NCI-H146 (cell line): ENCODE measurements at regions not wholly inside any gene's neighbourhood (a gene's known extent, or its start where the extent isn't known, plus 50 kb on each side); places are given as distances from the start of the nearest gene placed in this dataset.

ENCODE experiments used
- DNase-seq: peaks from one replicate; lab custom pipeline; 2025; lab: John Stamatoyannopoulos, UW

- DNase-seq: no peak
These were observed 438.6 kb downstream of the ZEB2 start for GRCh38 chr2:144081272-144081671.

- no peak for DNase-seq
These were observed 440.1 kb downstream of the ZEB2 start for GRCh38 chr2:144079803-144080202.

GRCh38 chr2:144078802-144079724, 440.9 kb downstream of the ZEB2 start:
- no peak for DNase-seq

GRCh38 chr2:144078106-144078505, 441.8 kb downstream of the ZEB2 start:
- DNase-seq: no peak

- no peak for DNase-seq
These were observed 445.5 kb downstream of the ZEB2 start for GRCh38 chr2:144074450-144074849.

GRCh38 chr2:144071461-144071860, 448.5 kb downstream of the ZEB2 start:
- DNase-seq: no peak

GRCh38 chr2:144067506-144067905, 452.4 kb downstream of the ZEB2 start:
- no peak for DNase-seq

- DNase-seq: no peak
These were observed 456.3 kb downstream of the ZEB2 start for GRCh38 chr2:144063602-144064001.

GRCh38 chr2:144054911-144055310, 465.0 kb downstream of the ZEB2 start:
- no peak for DNase-seq

GRCh38 chr2:144052083-144052482, 467.8 kb downstream of the ZEB2 start:
- no peak for DNase-seq

- no peak for DNase-seq
These were observed 470.8 kb downstream of the ZEB2 start for GRCh38 chr2:144049137-144049536.

GRCh38 chr2:144048631-144049060, 471.3 kb downstream of the ZEB2 start:
- no peak for DNase-seq

GRCh38 chr2:144042751-144043150, 477.2 kb downstream of the ZEB2 start:
- DNase-seq: no peak

GRCh38 chr2:144041612-144042011, 478.3 kb downstream of the ZEB2 start:
- no peak for DNase-seq

- DNase-seq: no peak
These were observed 479.1 kb downstream of the ZEB2 start for GRCh38 chr2:144040834-144041233.

- no peak for DNase-seq
These were observed 487.4 kb downstream of the ZEB2 start for GRCh38 chr2:144032566-144032965.

GRCh38 chr2:144030791-144031190, 489.1 kb downstream of the ZEB2 start:
- no peak for DNase-seq

GRCh38 chr2:144027593-144027992, 492.3 kb downstream of the ZEB2 start:
- no peak for DNase-seq

- no peak for DNase-seq
These were observed 493.2 kb downstream of the ZEB2 start for GRCh38 chr2:144026753-144027152.

GRCh38 chr2:144020047-144020446, 499.9 kb downstream of the ZEB2 start:
- no peak for DNase-seq

GRCh38 chr2:144015655-144016245, 504.2 kb downstream of the ZEB2 start:
- no peak for DNase-seq

GRCh38 chr2:144015036-144015435, 504.9 kb downstream of the ZEB2 start:
- no peak for DNase-seq

GRCh38 chr2:144014103-144014502, 505.8 kb downstream of the ZEB2 start:
- DNase-seq: no peak
